GM10847 (cell line): ENCODE measurements at regions not wholly inside any gene's neighbourhood (a gene's known extent, or its start where the extent isn't known, plus 50 kb on each side); places are given as distances from the start of the nearest gene placed in this dataset.
A peak's percentile ranks its signal among the peaks of the same experiment; 100 is the strongest.

Experiments
- POLR2A ChIP-seq: IDR thresholded peaks from 2 replicates; pipeline ENCODE4 v1.6.1; 2011; ENCODE audit not compliant: insufficient read length; ENCODE audit errors: extremely low read depth

- TF ChIP-seq POLR2A, result no peak
Measured at GRCh38 chr19:37303591-37304171, 67.2 kb upstream of the ZNF527 start.

GRCh38 chr19:37304190-37304883 lies 66.6 kb upstream of the ZNF527 start:
- TF ChIP-seq POLR2A, result no peak

GRCh38 chr19:37304884-37305255 lies 66.0 kb upstream of the ZNF527 start:
- no peak for TF ChIP-seq POLR2A

- TF ChIP-seq POLR2A, result no peak
Measured at GRCh38 chr19:37306383-37306963, 64.4 kb upstream of the ZNF527 start.

GRCh38 chr19:37309834-37310575 lies 60.9 kb upstream of the ZNF527 start:
- TF ChIP-seq POLR2A, result no peak

GRCh38 chr19:37313335-37313627 lies 57.6 kb upstream of the ZNF527 start:
- no peak for TF ChIP-seq POLR2A

GRCh38 chr19:37317403-37318209 lies 53.3 kb upstream of the ZNF527 start:
- TF ChIP-seq POLR2A, result peak; percentile 76
